Loucy (cell line): ENCODE measurements at regions not wholly inside any gene's neighbourhood (a gene's known extent, or its start where the extent isn't known, plus 50 kb on each side); places are given as distances from the start of the nearest gene placed in this dataset.

ENCODE experiments used
- EZH2phosphoT487 ChIP-seq: fragments of 200-600 bp; IDR thresholded peaks from 2 replicates; pipeline ENCODE4 v1.6.1; 2018; ENCODE audit warnings: antibody characterized with exemption, mild to moderate bottlenecking, moderate library complexity, borderline replicate concordance
- TF ChIP-seq, protein P1 (sequence below): fragments of 200-600 bp; sonication (generic); conservative IDR thresholded peaks from 2 replicates; pipeline ENCODE4 v1.5.1; 2014; ENCODE audit warnings: mild to moderate bottlenecking, antibody characterized with exemption, low read length

- TF ChIP-seq, protein P1, sequence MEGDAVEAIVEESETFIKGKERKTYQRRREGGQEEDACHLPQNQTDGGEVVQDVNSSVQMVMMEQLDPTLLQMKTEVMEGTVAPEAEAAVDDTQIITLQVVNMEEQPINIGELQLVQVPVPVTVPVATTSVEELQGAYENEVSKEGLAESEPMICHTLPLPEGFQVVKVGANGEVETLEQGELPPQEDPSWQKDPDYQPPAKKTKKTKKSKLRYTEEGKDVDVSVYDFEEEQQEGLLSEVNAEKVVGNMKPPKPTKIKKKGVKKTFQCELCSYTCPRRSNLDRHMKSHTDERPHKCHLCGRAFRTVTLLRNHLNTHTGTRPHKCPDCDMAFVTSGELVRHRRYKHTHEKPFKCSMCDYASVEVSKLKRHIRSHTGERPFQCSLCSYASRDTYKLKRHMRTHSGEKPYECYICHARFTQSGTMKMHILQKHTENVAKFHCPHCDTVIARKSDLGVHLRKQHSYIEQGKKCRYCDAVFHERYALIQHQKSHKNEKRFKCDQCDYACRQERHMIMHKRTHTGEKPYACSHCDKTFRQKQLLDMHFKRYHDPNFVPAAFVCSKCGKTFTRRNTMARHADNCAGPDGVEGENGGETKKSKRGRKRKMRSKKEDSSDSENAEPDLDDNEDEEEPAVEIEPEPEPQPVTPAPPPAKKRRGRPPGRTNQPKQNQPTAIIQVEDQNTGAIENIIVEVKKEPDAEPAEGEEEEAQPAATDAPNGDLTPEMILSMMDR: no peak
- TF ChIP-seq EZH2phosphoT487: no peak
Observed at GRCh38 chr1:117809764-117810163, 119.7 kb downstream of the GDAP2 start.
